Upper lobe of left lung (tissue), 6 donors: ENCODE measurements at regions not wholly inside any gene's neighbourhood (a gene's known extent, or its start where the extent isn't known, plus 50 kb on each side); places are given as distances from the start of the nearest gene placed in this dataset.

Experiments used
- ATAC-seq, 2 donors: fragments of 200-7000 bp; cut with Tn5 transposase; one replicate each; pipeline ENCODE4 v1.9.1; 2022; ENCODE audit warnings: mild to moderate bottlenecking in 2 of 2, moderate library complexity in 2 of 2; ENCODE audit not compliant: low FRiP score in 2 of 2
- DNase-seq, 2 donors: peaks; one replicate each; pipeline ENCODE4 v3.0.0-alpha.2; 2019 to 2020
- H3K27ac ChIP-seq, 4 donors: fragments of 200-600 bp; sonication (generic); one replicate each; pipeline ENCODE4 v1.5.1; 2016 to 2019
- H3K27me3 ChIP-seq, 4 donors: fragments of 200-600 bp; sonication (generic); one replicate each; pipeline ENCODE4 v1.5.1; 2017 to 2019
- H3K36me3 ChIP-seq, 4 donors: fragments of 200-600 bp; sonication (generic); one replicate each; pipeline ENCODE4 v1.5.1; 2016 to 2019
- H3K4me1 ChIP-seq, 4 donors: fragments of 200-600 bp; sonication (generic); one replicate each; pipeline ENCODE4 v1.5.1; 2018 to 2019
- H3K4me3 ChIP-seq, 4 donors: fragments of 200-600 bp; sonication (generic); one replicate each; pipeline ENCODE4 v1.5.1; 2017 to 2019; ENCODE audit warnings: mild to moderate bottlenecking in 2 of 4, moderate library complexity in 1 of 4
- H3K9me3 ChIP-seq, 4 donors: fragments of 200-600 bp; sonication (generic); one replicate each; pipeline ENCODE4 v1.5.1; 2018 to 2019
- CTCF ChIP-seq, 6 experiments: fragments of 450-650 bp in 4 of 6; fragments of 200-600 bp in 2 of 6; sonication (generic) in 2 of 6; IDR thresholded peaks; one replicate each; pipeline ENCODE4 v1.5.1; 2016 to 2019; ENCODE audit warnings: antibody characterized with exemption in 6 of 6
- EP300 ChIP-seq, 4 donors: sonication (generic); formaldehyde crosslinking; IDR thresholded peaks; one replicate each; pipeline ENCODE4 v1.5.1; 2017; ENCODE audit warnings: antibody characterized with exemption in 4 of 4, control low read depth in 2 of 4
- POLR2A ChIP-seq, 4 donors: fragments of 450-650 bp; IDR thresholded peaks; one replicate each; pipeline ENCODE4 v1.5.1; 2016 to 2017; ENCODE audit warnings: antibody characterized with exemption in 4 of 4, mild to moderate bottlenecking in 2 of 4
- POLR2AphosphoS5 ChIP-seq, 2 donors: sonication (generic); formaldehyde crosslinking; IDR thresholded peaks; one replicate each; pipeline ENCODE4 v1.5.1; 2017; ENCODE audit warnings: antibody characterized with exemption in 2 of 2
- whole genome bisulfite sequencing, 2 donors: methylation state at CpG; one replicate each; pipeline ENCODE4 v1.1.5; 2017 to 2018; 5-methylcytosine and 5-hydroxymethylcytosine counted together
- donor health status: DM: no; HTN: no; CAD: no; lungs with moderate emphysema.
- donor health status: DM: no; HTN: yes; CAD: no; lungs with severe emphysema.

DNA sequence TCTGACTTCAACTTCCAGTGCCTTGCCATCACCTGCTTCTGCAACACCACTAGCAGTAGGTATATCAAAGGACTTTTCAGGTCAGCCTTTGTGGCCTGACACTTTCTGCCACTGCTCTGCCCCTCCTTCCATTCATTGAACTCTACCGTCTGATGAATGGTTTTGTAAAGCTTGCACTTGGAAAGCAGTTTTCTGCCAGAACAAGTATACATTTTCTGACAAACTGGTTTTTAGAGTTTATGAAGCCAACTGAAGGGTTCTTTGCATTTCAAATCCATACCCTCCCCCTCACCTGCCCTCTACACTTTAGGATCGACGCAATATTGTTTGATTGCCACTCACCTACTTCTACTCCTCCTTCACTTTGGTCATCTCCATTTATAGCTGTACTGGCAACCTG is 603.1 kb downstream of the HACE1 start:
- DNase-seq (peak in 1 of 2 donors; percentile 23), ATAC-seq (no peak)
- H3K27ac ChIP-seq = no peak overlapping the region
- H3K4me3 ChIP-seq = no peak overlapping the region
- no peaks in the 10 kb centered on the region for H3K36me3 ChIP-seq
- no peaks in the 10 kb centered on the region for H3K9me3 ChIP-seq
- 69 to 70% methylated on average over 3 of the region's 3 CpGs for WGBS, 2 donors
- H3K27me3 ChIP-seq = no peaks in the 10 kb centered on the region
- H3K4me1 ChIP-seq = no peaks in the 10 kb centered on the region
- no peak for TF ChIP-seq POLR2AphosphoS5 (IDR thresholded peaks at IDR 0.05)
- TF ChIP-seq POLR2A (IDR thresholded peaks at IDR 0.05) = no peak
- TF ChIP-seq EP300 (IDR thresholded peaks at IDR 0.05) = no peak
- TF ChIP-seq CTCF (IDR thresholded peaks at IDR 0.05) = no peak

- no peak for ATAC-seq
- Histone ChIP-seq H3K4me3 (no peak overlapping the region), H3K4me1 (no peaks in the 10 kb centered on the region), H3K36me3 (no peaks in the 10 kb centered on the region), H3K27me3 (no peaks in the 10 kb centered on the region), H3K9me3 (no peaks in the 10 kb centered on the region), H3K27ac (no peak overlapping the region)
- DNase-seq = no peak
- WGBS, 2 donors = 70 to 71% methylated on average over 3 of the region's 3 CpGs
- TF ChIP-seq POLR2A (IDR thresholded peaks at IDR 0.05) (no peak), CTCF (IDR thresholded peaks at IDR 0.05) (no peak), EP300 (IDR thresholded peaks at IDR 0.05) (no peak), POLR2AphosphoS5 (IDR thresholded peaks at IDR 0.05) (no peak)
These were observed 606.5 kb downstream of the HACE1 start for GRCh38 chr6:104253236-104253635.

DNA sequence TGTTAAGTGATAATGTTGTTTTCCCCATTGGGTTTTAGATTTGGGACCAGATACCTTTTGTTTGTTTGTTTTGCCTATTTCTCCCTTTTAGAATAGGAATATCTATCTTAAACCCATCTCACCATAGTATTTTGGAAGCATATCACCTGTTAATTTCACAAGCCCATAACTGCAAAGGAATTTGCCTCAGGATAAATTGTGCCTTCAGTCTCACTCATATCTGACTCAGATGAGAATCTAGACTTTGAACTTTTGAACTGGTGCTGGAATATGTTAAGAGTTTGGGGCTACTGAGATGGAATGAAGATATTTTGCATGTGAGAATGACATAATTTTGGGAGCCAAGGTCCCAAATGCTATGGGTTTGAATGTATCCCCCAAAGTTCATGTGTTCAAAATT is 607.4 kb downstream of the HACE1 start:
- TF ChIP-seq CTCF (IDR thresholded peaks at IDR 0.05) (no peak), EP300 (IDR thresholded peaks at IDR 0.05) (no peak), POLR2A (IDR thresholded peaks at IDR 0.05) (no peak)
- H3K27ac ChIP-seq = no peak overlapping the region
- no peak overlapping the region for H3K4me3 ChIP-seq

DNA sequence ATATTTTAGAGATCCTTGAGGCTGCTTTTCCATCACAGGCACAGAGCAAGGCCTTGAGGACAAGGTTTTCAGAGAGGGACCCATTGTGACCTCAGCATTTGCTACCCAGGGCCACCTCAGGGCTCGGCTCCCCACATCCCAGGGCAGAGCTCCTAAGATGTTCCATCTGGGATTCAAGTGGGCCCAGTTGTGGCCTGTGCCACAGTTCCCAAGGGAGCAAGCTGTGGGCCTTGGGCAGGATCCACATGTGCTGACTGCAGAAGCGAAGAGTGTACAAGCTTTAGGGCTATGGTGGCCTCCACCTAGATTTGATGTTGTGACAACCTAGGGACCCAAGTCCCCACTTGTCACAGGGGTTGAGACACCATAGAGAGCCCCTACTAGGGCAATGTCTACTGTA is 608.1 kb downstream of the HACE1 start:
- ATAC-seq = peak; percentile 17 to 51
- H3K9me3 ChIP-seq = no peaks in the 10 kb centered on the region
- H3K4me3 ChIP-seq = no peak overlapping the region
- no peaks in the 10 kb centered on the region for H3K36me3 ChIP-seq
- no peaks in the 10 kb centered on the region for H3K4me1 ChIP-seq
- no peak overlapping the region for H3K27ac ChIP-seq
- H3K27me3 ChIP-seq = no peaks in the 10 kb centered on the region
- TF ChIP-seq CTCF (IDR thresholded peaks at IDR 0.05) (no peak), POLR2A (IDR thresholded peaks at IDR 0.05) (no peak), EP300 (IDR thresholded peaks at IDR 0.05) (no peak), POLR2AphosphoS5 (IDR thresholded peaks at IDR 0.05) (no peak)
- 82 to 85% methylated on average over 2 of the region's 2 CpGs for WGBS, 2 donors
- DNase-seq = no peak

More for the DNA sequence above, 607.4 kb downstream of the HACE1 start:
- no peaks in the 10 kb centered on the region for H3K36me3 ChIP-seq
- DNase-seq (no peak), ATAC-seq (no peak)
- no peaks in the 10 kb centered on the region for H3K4me1 ChIP-seq
- no peaks in the 10 kb centered on the region for H3K9me3 ChIP-seq
- no peaks in the 10 kb centered on the region for H3K27me3 ChIP-seq

DNA sequence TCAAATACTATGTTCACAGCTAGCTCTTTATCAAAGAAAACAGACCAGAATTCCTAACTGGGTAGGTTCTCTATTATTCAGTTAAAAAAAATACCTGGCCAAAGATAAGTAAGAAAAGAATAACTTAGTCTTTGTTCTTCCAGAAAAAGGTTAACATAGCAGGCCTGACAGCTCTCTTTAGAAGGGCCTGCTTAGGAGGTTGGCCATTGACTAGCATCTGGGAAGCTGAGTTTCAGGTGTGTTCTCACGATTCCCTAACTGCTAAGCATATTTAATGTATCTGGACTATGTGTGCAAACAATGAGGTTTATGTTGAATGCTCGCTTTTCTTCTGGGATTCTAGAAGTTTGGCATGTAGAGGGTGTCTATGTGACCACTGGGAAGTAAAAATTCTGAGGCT is 618.9 kb downstream of the HACE1 start:
- H3K4me1 ChIP-seq = no peaks in the 10 kb centered on the region
- DNase-seq = no peak
- no peak overlapping the region for H3K27ac ChIP-seq
- no peaks in the 10 kb centered on the region for H3K27me3 ChIP-seq
- H3K4me3 ChIP-seq = no peak overlapping the region
- H3K9me3 ChIP-seq = no peaks in the 10 kb centered on the region
- WGBS, 2 donors = 60 to 79% methylated on average over 2 of the region's 2 CpGs
- no peak for ATAC-seq
- no peaks in the 10 kb centered on the region for H3K36me3 ChIP-seq
- TF ChIP-seq POLR2AphosphoS5 (IDR thresholded peaks at IDR 0.05) (no peak), CTCF (IDR thresholded peaks at IDR 0.05) (no peak)
